Epithelial cell of proximal tubule (primary cell): ENCODE measurements at regions not wholly inside any gene's neighbourhood (a gene's known extent, or its start where the extent isn't known, plus 50 kb on each side); places are given as distances from the start of the nearest gene placed in this dataset.

Experiments
- DNase-seq: peaks from one replicate; pipeline ENCODE4 v3.0.0-alpha.2; 2011; ENCODE audit warnings: low read depth
- H3K4me3 ChIP-seq: 2 replicates; pipeline ENCODE4 v1.5.1; 2011; ENCODE audit warnings: low read depth, mild to moderate bottlenecking, low read length
- TF ChIP-seq, protein P1 (sequence below): conservative IDR thresholded peaks from 2 replicates; pipeline ENCODE4 v1.5.1; 2012; ENCODE audit warnings: low read depth, mild to moderate bottlenecking, low read length

DNA sequence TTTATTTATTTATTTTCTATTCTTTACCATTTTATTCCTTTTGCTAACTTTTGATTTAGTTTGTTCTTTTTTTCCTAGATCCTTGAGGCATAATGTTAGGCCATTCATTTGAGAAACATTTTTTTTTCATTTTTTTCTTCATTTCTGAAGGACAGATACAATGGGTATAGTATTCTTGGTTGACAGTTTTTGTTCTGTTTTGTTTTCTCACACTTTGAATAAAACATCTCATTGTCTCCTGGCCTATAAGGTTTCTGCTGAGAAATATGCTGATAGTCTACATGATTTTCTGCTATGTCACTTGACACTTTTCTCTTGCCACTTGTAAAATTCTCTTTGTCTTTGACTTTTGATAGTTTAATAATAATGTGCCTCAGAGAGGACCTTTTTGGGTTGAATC lies 294.6 kb upstream of the EPHA7 start:
- TF ChIP-seq, protein P1, sequence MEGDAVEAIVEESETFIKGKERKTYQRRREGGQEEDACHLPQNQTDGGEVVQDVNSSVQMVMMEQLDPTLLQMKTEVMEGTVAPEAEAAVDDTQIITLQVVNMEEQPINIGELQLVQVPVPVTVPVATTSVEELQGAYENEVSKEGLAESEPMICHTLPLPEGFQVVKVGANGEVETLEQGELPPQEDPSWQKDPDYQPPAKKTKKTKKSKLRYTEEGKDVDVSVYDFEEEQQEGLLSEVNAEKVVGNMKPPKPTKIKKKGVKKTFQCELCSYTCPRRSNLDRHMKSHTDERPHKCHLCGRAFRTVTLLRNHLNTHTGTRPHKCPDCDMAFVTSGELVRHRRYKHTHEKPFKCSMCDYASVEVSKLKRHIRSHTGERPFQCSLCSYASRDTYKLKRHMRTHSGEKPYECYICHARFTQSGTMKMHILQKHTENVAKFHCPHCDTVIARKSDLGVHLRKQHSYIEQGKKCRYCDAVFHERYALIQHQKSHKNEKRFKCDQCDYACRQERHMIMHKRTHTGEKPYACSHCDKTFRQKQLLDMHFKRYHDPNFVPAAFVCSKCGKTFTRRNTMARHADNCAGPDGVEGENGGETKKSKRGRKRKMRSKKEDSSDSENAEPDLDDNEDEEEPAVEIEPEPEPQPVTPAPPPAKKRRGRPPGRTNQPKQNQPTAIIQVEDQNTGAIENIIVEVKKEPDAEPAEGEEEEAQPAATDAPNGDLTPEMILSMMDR, result no peak
- H3K4me3 ChIP-seq, result no peak overlapping the region
- no peak for DNase-seq

DNA sequence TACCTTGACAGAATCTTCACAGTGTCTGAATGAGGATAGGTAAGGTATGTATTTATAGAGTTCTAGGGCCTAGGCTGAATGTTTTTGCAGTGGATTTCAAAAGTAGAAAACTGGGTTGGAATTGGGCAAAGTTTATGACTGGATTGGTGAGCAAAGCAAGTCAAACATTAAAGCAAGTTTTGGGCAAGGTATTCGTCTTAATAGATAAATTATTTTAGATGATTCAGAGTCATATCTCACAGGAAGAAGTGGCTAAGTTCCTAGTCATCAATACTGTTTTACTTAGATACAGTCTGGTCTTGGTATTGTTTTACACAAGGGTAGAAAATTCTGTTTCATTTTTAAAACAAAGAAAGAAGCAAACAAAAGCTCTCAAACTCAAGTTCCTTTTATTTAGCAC lies 284.1 kb upstream of the EPHA7 start:
- DNase-seq, result no peak
- no peak overlapping the region for H3K4me3 ChIP-seq
- TF ChIP-seq, protein P1, result no peak

GRCh38 chr6:93701526-93701925 lies 282.2 kb upstream of the EPHA7 start:
- no peak overlapping the region for H3K4me3 ChIP-seq
- DNase-seq, result no peak
- TF ChIP-seq, protein P1, result no peak

GRCh38 chr6:93685494-93685893 lies 266.1 kb upstream of the EPHA7 start:
- no peak overlapping the region for H3K4me3 ChIP-seq
- TF ChIP-seq, protein P1, result no peak
- DNase-seq, result no peak

GRCh38 chr6:93684339-93684738 lies 265.0 kb upstream of the EPHA7 start:
- TF ChIP-seq, protein P1, result no peak
- no peak for DNase-seq

GRCh38 chr6:93679836-93680235 lies 260.5 kb upstream of the EPHA7 start:
- no peak for DNase-seq
- TF ChIP-seq, protein P1, result no peak
- no peak overlapping the region for H3K4me3 ChIP-seq

More at GRCh38 chr6:93684339-93684738, 265.0 kb upstream of the EPHA7 start:
- H3K4me3 ChIP-seq, result no peak overlapping the region

GRCh38 chr6:93678841-93679454 lies 259.6 kb upstream of the EPHA7 start:
- H3K4me3 ChIP-seq, result no peak overlapping the region
- no peak for DNase-seq

More at GRCh38 chr6:93678841-93679454, 259.6 kb upstream of the EPHA7 start:
- TF ChIP-seq, protein P1, result no peak
